Astrocyte (in vitro differentiated cells and primary cell): ENCODE measurements at regions not wholly inside any gene's neighbourhood (a gene's known extent, or its start where the extent isn't known, plus 50 kb on each side); places are given as distances from the start of the nearest gene placed in this dataset.

Source experiments
- DNase-seq: peaks from one replicate; pipeline ENCODE4 v3.0.0-alpha.2; 2010; ENCODE audit warnings: low read depth
- FAIRE-seq: peaks from 2 replicates; lab custom pipeline; 2011; peaks lifted over from hg19 to GRCh38; lab: Jason Lieb, UNC
- H2AFZ ChIP-seq: 2 replicates; pipeline ENCODE4 v1.6.0; 2012; ENCODE audit warnings: low read depth, low read length, inconsistent platforms
- H3K27ac ChIP-seq: 2 replicates; pipeline ENCODE4 v1.5.1; 2011; ENCODE audit warnings: low read depth, low read length, inconsistent platforms
- H3K27me3 ChIP-seq: 2 replicates; pipeline ENCODE4 v1.6.0; 2011; ENCODE audit warnings: low read length, inconsistent platforms; ENCODE audit not compliant: insufficient read depth
- H3K36me3 ChIP-seq: 2 replicates; pipeline ENCODE4 v1.5.1; 2011; ENCODE audit warnings: low read length, inconsistent platforms; ENCODE audit not compliant: insufficient read depth
- H3K4me1 ChIP-seq: 2 replicates; pipeline ENCODE4 v1.5.1; 2011; ENCODE audit warnings: low read length, inconsistent platforms; ENCODE audit not compliant: insufficient read depth
- H3K4me2 ChIP-seq: 2 replicates; pipeline ENCODE4 v1.6.0; 2012; ENCODE audit warnings: low read length, inconsistent platforms
- H3K4me3 ChIP-seq: 2 replicates; pipeline ENCODE4 v1.5.1; 2011; ENCODE audit warnings: low read depth, mild to moderate bottlenecking, low read length, inconsistent platforms; ENCODE audit not compliant: insufficient read depth
- H3K79me2 ChIP-seq: 2 replicates; pipeline ENCODE4 v1.6.0; 2012; ENCODE audit warnings: mild to moderate bottlenecking, low read length, inconsistent platforms; ENCODE audit not compliant: insufficient read depth
- H3K9ac ChIP-seq: 2 replicates; pipeline ENCODE4 v1.6.0; 2012; ENCODE audit warnings: mild to moderate bottlenecking, low read length, inconsistent platforms
- H3K9me3 ChIP-seq: 2 replicates; pipeline ENCODE4 v1.5.1; 2012; ENCODE audit warnings: low read depth, mild to moderate bottlenecking, low read length, inconsistent platforms; ENCODE audit not compliant: insufficient read depth
- H4K20me1 ChIP-seq: 2 replicates; pipeline ENCODE4 v1.6.0; 2012; ENCODE audit warnings: low read length, inconsistent platforms; ENCODE audit not compliant: insufficient read depth
- H3K27ac Mint-ChIP-seq: one replicate; pipeline ENCODE4 v1.8.0; 2021; ENCODE audit warnings: mild to moderate bottlenecking, mixed read lengths; ENCODE audit not compliant: unreplicated experiment
- H3K27me3 Mint-ChIP-seq: one replicate; pipeline ENCODE4 v1.8.0; 2021; ENCODE audit warnings: low read depth, mixed read lengths; ENCODE audit not compliant: unreplicated experiment
- H3K36me3 Mint-ChIP-seq: one replicate; pipeline ENCODE4 v1.8.0; 2021; ENCODE audit warnings: low read depth, mixed read lengths; ENCODE audit not compliant: unreplicated experiment
- H3K4me1 Mint-ChIP-seq: one replicate; pipeline ENCODE4 v1.8.0; 2021; ENCODE audit warnings: low read depth, mixed read lengths; ENCODE audit not compliant: unreplicated experiment
- H3K4me3 Mint-ChIP-seq: one replicate; pipeline ENCODE4 v1.8.0; 2021; ENCODE audit warnings: mild to moderate bottlenecking, moderate library complexity, mixed read lengths; ENCODE audit not compliant: unreplicated experiment
- H3K9me3 Mint-ChIP-seq: one replicate; pipeline ENCODE4 v1.8.0; 2021; ENCODE audit warnings: mild to moderate bottlenecking, mixed read lengths; ENCODE audit not compliant: unreplicated experiment
- CTCF ChIP-seq: IDR thresholded peaks from 2 replicates; pipeline ENCODE4 v1.5.1; 2011; ENCODE audit warnings: low read depth, mild to moderate bottlenecking, inconsistent platforms, low read length, moderate library complexity; ENCODE audit not compliant: insufficient read depth
- EZH2 ChIP-seq: IDR thresholded peaks from 2 replicates; pipeline ENCODE4 v1.6.1; 2012; ENCODE audit warnings: mild to moderate bottlenecking, low read length, inconsistent platforms; ENCODE audit not compliant: insufficient read depth

DNA sequence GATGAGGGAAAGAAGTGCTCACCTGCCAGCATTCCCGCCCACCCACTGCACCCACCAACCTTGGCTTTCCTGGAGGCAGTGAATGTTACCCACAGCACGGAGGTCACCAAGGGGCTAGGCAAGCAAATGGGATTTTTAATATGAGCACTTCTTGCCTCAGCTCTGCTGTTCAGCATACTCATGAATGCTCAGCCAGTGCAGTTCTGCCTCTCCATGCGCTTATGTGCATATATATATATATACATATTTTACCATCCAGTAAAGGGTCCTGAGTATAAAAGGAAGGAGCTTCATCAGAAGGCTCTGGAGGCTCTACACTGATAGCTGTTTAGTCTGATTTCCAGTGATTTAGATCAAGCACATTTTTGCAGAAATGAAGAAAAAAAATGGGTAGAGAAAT is 366.9 kb downstream of the SIPA1L2 start:
- Mint-ChIP-seq H3K9me3 (no peaks in the 10 kb centered on the region), H3K36me3 (no peaks in the 10 kb centered on the region), H3K4me1 (peaks cover 5% of the 10 kb centered on the region), H3K27me3 (peaks cover 38% of the 10 kb centered on the region), H3K4me3 (no peak overlapping the region), H3K27ac (no peak overlapping the region)
- no peak overlapping the region for H2AFZ ChIP-seq
- no peak overlapping the region for H3K4me3 ChIP-seq
- H3K4me1 ChIP-seq, result no peaks in the 10 kb centered on the region
- H3K36me3 ChIP-seq, result no peaks in the 10 kb centered on the region
- no peak for DNase-seq
- TF ChIP-seq CTCF (no peak), EZH2 (no peak)
- H3K9me3 ChIP-seq, result no peaks in the 10 kb centered on the region
- no peak overlapping the region for H3K4me2 ChIP-seq
- no peaks in the 10 kb centered on the region for H4K20me1 ChIP-seq
- peaks cover 7% of the 10 kb centered on the region for H3K27me3 ChIP-seq
- no peak overlapping the region for H3K9ac ChIP-seq
- no peak for FAIRE-seq
- no peaks in the 10 kb centered on the region for H3K79me2 ChIP-seq
- H3K27ac ChIP-seq, result no peak overlapping the region

DNA sequence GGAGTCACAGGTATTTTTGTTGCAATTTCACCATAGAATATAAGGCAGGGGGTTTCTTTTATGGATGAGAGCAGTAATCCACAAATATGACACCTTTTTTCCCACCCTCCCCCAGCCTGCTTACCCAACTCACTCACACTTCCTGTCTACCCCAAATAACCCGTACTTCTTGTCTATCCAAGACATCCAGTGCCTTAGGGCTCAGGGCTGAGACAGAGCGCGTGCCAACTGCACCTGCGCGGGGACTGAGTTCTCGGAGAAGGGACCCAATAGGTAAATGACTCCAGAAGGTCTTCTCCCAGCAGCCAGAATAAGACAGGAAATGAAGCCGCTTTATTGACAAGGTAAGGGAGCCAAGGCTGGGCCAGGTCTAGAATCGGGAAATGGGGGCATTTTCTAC is 369.1 kb downstream of the SIPA1L2 start:
- Histone ChIP-seq H3K36me3 (no peaks in the 10 kb centered on the region), H3K27me3 (peaks cover 4% of the 10 kb centered on the region), H3K4me2 (no peak overlapping the region), H3K79me2 (no peaks in the 10 kb centered on the region), H3K4me1 (no peaks in the 10 kb centered on the region), H3K27ac (no peak overlapping the region), H2AFZ (no peak overlapping the region), H3K4me3 (no peak overlapping the region), H3K9me3 (no peaks in the 10 kb centered on the region), H3K9ac (no peak overlapping the region), H4K20me1 (no peaks in the 10 kb centered on the region)
- FAIRE-seq (no peak), DNase-seq (no peak)
- Mint-ChIP-seq H3K4me1 (peaks cover 5% of the 10 kb centered on the region), H3K9me3 (no peaks in the 10 kb centered on the region), H3K36me3 (no peaks in the 10 kb centered on the region), H3K4me3 (no peak overlapping the region), H3K27ac (no peak overlapping the region), H3K27me3 (peaks cover 33% of the 10 kb centered on the region)
- TF ChIP-seq CTCF (no peak), EZH2 (no peak)

- H3K27me3 Mint-ChIP-seq, result peaks cover 30% of the 10 kb centered on the region
- peak; percentile 2 for DNase-seq
- H3K4me2 ChIP-seq, result no peak overlapping the region
- H3K9ac ChIP-seq, result no peak overlapping the region
- no peak overlapping the region for H3K4me3 Mint-ChIP-seq
- no peak overlapping the region for H2AFZ ChIP-seq
- no peaks in the 10 kb centered on the region for H4K20me1 ChIP-seq
- no peaks in the 10 kb centered on the region for H3K4me1 ChIP-seq
- no peaks in the 10 kb centered on the region for H3K79me2 ChIP-seq
- no peaks in the 10 kb centered on the region for H3K9me3 Mint-ChIP-seq
- no peaks in the 10 kb centered on the region for H3K36me3 Mint-ChIP-seq
- H3K36me3 ChIP-seq, result no peaks in the 10 kb centered on the region
- H3K27ac ChIP-seq, result no peak overlapping the region
- peaks cover 4% of the 10 kb centered on the region for H3K27me3 ChIP-seq
- no peak for FAIRE-seq
- no peak for TF ChIP-seq CTCF
- no peak overlapping the region for H3K4me3 ChIP-seq
- H3K4me1 Mint-ChIP-seq, result peaks cover 5% of the 10 kb centered on the region
- no peak overlapping the region for H3K27ac Mint-ChIP-seq
- H3K9me3 ChIP-seq, result no peaks in the 10 kb centered on the region
These were observed 369.9 kb downstream of the SIPA1L2 start for GRCh38 chr1:232260045-232260444.
